ENCODE measurements at regions not wholly inside any gene's neighbourhood (a gene's known extent, or its start where the extent isn't known, plus 50 kb on each side); places are given as distances from the start of the nearest gene placed in this dataset.

DNA sequence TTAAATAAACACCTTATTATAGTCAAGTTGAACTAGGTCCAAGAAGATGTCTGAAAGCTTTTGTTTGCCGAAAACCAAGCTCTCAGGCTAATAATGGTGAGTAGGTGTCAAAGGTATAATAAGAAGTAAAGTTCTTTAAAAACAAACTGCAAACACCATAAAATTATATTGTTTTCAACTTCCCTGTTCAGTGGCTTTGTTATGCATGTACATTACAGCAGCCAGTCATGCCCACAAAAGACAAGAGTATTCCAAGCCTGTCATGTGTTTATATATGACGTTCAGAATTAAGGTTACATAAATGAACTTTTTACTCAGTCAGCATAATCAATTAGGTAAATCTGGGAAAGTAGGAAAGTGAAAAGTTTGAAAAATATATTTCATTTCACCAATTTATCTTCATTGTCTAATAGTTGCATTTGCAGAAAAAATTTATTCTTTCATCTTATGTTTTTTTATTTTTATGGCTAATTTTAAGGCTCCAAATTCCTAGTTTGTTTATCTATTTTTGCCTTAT lies 928.7 kb upstream of the SOX9 start:
- intact Hi-C loops (cut with DNase I) = no loop called here
- Histone ChIP-seq H3K4me3 (no peak overlapping the region), H3K27me3 (no peaks in the 10 kb centered on the region), H3K27ac (replicated peaks in 1 of 4) (no peak overlapping the region), H3K36me3 (no peaks in the 10 kb centered on the region), H3K4me1 (peaks cover 0 to 5% (median 0%) of the 10 kb centered on the region in 4 donors), H3K9me3 (no peaks in the 10 kb centered on the region)
- no peak for TF ChIP-seq POLR2A (IDR thresholded peaks at IDR 0.05; ENCODE audit: low read depth)
- no peak for TF ChIP-seq POLR2AphosphoS5 (IDR thresholded peaks at IDR 0.05)
- no peak for TF ChIP-seq EP300 (IDR thresholded peaks at IDR 0.05)
- no peak for DNase-seq (ENCODE audit: extremely low spot score)
- WGBS = 72% methylated on average over 2 of the region's 2 CpGs

DNA sequence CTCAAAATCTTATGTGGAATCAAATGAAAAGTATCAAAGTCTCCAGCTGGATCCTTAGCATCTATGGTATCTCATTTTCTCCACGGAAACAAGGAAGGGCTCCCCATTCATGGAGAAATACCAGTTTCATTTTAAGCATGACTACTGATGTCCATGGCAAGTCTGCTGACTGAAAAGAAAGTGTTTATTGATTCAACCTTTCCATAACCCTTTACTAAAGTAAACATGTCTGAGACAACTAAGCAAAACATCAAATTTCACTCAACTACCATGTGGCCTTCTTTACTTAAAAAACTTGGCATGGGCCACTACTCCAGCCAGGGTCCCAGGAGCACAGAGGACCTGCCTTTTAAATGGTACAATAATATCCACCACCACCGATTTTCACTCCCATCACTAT lies 928.0 kb upstream of the SOX9 start:
- no peak for DNase-seq (ENCODE audit: extremely low spot score)
- no peaks in the 10 kb centered on the region for H3K9me3 ChIP-seq
- 33% methylated on average over 2 of the region's 2 CpGs for WGBS
- intact Hi-C loops (cut with DNase I) = no loop called here
- no peak for TF ChIP-seq POLR2A (IDR thresholded peaks at IDR 0.05; ENCODE audit: low read depth)
- no peak for TF ChIP-seq EP300 (IDR thresholded peaks at IDR 0.05)
- TF ChIP-seq, protein P1, sequence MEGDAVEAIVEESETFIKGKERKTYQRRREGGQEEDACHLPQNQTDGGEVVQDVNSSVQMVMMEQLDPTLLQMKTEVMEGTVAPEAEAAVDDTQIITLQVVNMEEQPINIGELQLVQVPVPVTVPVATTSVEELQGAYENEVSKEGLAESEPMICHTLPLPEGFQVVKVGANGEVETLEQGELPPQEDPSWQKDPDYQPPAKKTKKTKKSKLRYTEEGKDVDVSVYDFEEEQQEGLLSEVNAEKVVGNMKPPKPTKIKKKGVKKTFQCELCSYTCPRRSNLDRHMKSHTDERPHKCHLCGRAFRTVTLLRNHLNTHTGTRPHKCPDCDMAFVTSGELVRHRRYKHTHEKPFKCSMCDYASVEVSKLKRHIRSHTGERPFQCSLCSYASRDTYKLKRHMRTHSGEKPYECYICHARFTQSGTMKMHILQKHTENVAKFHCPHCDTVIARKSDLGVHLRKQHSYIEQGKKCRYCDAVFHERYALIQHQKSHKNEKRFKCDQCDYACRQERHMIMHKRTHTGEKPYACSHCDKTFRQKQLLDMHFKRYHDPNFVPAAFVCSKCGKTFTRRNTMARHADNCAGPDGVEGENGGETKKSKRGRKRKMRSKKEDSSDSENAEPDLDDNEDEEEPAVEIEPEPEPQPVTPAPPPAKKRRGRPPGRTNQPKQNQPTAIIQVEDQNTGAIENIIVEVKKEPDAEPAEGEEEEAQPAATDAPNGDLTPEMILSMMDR (IDR thresholded peaks at IDR 0.05) = no peak
- no peak for TF ChIP-seq POLR2AphosphoS5 (IDR thresholded peaks at IDR 0.05)
- no peaks in the 10 kb centered on the region for H3K27me3 ChIP-seq
- peaks cover 0 to 5% (median 0%) of the 10 kb centered on the region in 4 donors for H3K4me1 ChIP-seq
- H3K4me3 ChIP-seq = no peak overlapping the region
- no peak overlapping the region for H3K27ac ChIP-seq (replicated peaks in 1 of 4)
- H3K36me3 ChIP-seq = no peaks in the 10 kb centered on the region

DNA sequence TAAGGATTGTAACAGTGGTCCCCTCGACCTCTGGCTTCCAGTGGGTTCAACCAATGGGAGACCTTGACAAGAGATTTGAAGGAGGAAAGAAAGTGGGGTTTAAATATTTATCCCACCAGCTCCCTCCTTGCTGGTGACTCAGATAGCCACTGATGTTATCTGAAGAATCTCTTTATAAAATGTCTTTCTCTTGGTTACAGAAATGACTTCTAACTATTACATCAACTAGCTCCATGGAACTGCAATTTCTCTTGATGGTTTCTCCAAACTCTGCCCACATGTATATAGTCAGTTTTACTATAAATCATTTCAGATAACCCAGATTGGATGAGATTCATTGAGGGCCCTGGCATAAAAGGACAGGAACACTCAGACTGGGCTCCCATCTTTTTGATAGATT lies 920.2 kb upstream of the SOX9 start:
- TF ChIP-seq, protein P1 (IDR thresholded peaks at IDR 0.05) = no peak
- TF ChIP-seq EP300 (IDR thresholded peaks at IDR 0.05) (no peak), POLR2AphosphoS5 (IDR thresholded peaks at IDR 0.05) (no peak), POLR2A (IDR thresholded peaks at IDR 0.05; ENCODE audit: low read depth) (no peak)
- 72% methylated on average over 1 of the region's 1 CpG for WGBS
- no peaks in the 10 kb centered on the region for H3K4me1 ChIP-seq

DNA sequence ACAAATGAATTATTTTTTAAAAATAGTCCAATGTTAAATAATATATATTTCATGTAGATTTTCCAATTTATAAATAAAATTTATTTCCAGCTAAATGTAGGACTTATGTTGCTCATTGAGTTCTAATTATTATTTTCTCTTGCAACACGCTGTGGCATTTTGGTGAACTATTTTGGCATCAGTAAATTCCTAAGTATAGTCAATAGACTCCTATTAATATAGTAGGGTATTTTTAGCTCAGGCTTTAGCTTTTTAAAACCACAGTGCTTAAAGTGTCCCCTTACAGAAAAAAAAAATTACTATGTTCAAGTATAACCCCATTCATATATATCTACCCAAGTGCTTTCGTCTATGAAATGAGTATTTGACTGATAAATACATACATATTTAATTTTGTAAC lies 919.2 kb upstream of the SOX9 start:
- Histone ChIP-seq H3K4me1 (no peaks in the 10 kb centered on the region), H3K36me3 (no peaks in the 10 kb centered on the region), H3K4me3 (no peak overlapping the region), H3K27ac (replicated peaks in 1 of 4) (no peak overlapping the region), H3K9me3 (no peaks in the 10 kb centered on the region), H3K27me3 (no peaks in the 10 kb centered on the region)
- DNase-seq (ENCODE audit: extremely low spot score) = no peak
- intact Hi-C loops (cut with DNase I) = no loop called here
- WGBS = 79% methylated on average over 2 of the region's 2 CpGs
- TF ChIP-seq EP300 (IDR thresholded peaks at IDR 0.05) = no peak
- TF ChIP-seq, protein P1 (IDR thresholded peaks at IDR 0.05) = no peak
- no peak for TF ChIP-seq POLR2AphosphoS5 (IDR thresholded peaks at IDR 0.05)
- no peak for TF ChIP-seq POLR2A (IDR thresholded peaks at IDR 0.05; ENCODE audit: low read depth)

More for the DNA sequence above, 920.2 kb upstream of the SOX9 start:
- no peak for DNase-seq (ENCODE audit: extremely low spot score)
- Histone ChIP-seq H3K27me3 (no peaks in the 10 kb centered on the region), H3K4me3 (no peak overlapping the region), H3K27ac (replicated peaks in 1 of 4) (no peak overlapping the region), H3K36me3 (no peaks in the 10 kb centered on the region), H3K9me3 (no peaks in the 10 kb centered on the region)
- intact Hi-C loops (cut with DNase I) = no loop called here

DNA sequence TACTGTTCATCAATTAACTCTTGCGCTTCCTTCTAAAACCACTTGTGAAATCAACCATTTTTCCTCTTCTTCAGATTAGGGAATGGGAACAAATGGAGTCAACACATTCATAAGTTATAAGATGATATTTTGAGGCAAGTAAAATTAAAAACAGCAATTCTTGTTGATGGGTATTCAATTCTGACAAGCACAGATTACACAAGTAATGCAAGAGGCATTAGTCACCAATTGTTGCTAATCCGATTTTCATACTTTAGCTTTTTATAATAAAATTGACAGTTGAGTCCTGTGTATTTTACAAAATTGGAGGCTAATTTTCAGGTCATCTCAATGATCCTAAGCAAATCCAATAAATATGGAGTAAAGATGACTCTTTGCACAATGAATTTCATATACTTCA lies 918.4 kb upstream of the SOX9 start:
- H3K9me3 ChIP-seq = no peaks in the 10 kb centered on the region
- TF ChIP-seq, protein P1 (IDR thresholded peaks at IDR 0.05) = no peak
- no peak for TF ChIP-seq POLR2A (IDR thresholded peaks at IDR 0.05; ENCODE audit: low read depth)
- TF ChIP-seq POLR2AphosphoS5 (IDR thresholded peaks at IDR 0.05) = no peak
- no peak for TF ChIP-seq EP300 (IDR thresholded peaks at IDR 0.05)
- H3K27ac ChIP-seq (replicated peaks in 1 of 4) = no peak overlapping the region
- H3K4me3 ChIP-seq = no peak overlapping the region
- DNase-seq (ENCODE audit: extremely low spot score) = no peak
- H3K36me3 ChIP-seq = no peaks in the 10 kb centered on the region
- H3K4me1 ChIP-seq = no peaks in the 10 kb centered on the region
- intact Hi-C loops (cut with DNase I) = no loop called here
- 88% methylated on average over 2 of the region's 2 CpGs for WGBS
- no peaks in the 10 kb centered on the region for H3K27me3 ChIP-seq
